GM18951 (cell line): ENCODE measurements at regions not wholly inside any gene's neighbourhood (a gene's known extent, or its start where the extent isn't known, plus 50 kb on each side); places are given as distances from the start of the nearest gene placed in this dataset.
"Not testable (repeated sequence)": the region's sequence is repeated elsewhere in the genome, so short reads cannot be mapped to it uniquely, and the experiment has no call there.

Source experiments
- POLR2A ChIP-seq: IDR thresholded peaks from 4 replicates; pipeline ENCODE4 v1.6.1; 2011; ENCODE audit warnings: mild to moderate bottlenecking; ENCODE audit not compliant: insufficient read length, insufficient read depth; ENCODE audit errors: extremely low read depth
- in situ Hi-C: fragments of 300-500 bp; cut with MboI; formaldehyde crosslinking; loops from one replicate; pipeline ENCODE4 v1.12.0; 2022; ENCODE audit warnings: low sequenced_read_pairs, mixed read lengths, inconsistent platforms; ENCODE audit not compliant: unreplicated experiment

DNA sequence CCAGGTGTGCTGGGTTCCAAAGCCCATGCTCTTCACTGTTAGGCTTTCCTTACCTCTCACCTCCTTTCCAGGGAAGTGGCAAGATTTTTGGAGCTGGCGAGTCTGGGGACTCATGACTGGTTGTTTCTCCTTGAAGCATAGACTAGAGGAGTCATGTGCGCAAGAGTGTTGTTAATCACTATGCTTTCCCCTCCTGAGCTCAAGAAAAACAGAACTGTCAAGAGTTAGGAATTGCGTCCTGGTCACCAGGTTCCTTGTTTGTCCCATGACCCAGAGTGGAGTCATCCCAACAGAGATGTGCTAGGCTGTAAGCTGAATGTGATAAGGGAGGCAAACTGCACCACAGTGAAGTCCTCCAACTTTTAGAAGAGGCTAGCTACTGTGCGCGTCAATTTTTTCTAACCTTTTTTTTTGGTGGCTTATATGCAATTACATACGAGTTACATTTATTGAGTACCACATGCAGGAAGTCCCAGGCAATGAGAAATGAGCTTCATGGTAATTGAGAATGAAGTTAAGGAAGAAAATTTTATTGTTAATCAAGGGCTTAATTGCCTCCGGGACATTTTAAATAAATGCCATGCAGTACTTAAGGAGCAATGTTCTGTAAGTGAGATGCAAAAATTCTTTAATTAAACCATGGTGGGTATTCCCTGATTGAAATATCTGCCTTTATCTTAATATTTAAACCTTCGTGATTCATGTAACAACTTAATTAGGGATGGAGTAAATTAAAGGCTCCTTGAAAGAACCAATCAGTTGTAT is 233.9 kb downstream of the ZIC5 start:
- TF ChIP-seq POLR2A = no peak
- in situ Hi-C loops = no loop called here

DNA sequence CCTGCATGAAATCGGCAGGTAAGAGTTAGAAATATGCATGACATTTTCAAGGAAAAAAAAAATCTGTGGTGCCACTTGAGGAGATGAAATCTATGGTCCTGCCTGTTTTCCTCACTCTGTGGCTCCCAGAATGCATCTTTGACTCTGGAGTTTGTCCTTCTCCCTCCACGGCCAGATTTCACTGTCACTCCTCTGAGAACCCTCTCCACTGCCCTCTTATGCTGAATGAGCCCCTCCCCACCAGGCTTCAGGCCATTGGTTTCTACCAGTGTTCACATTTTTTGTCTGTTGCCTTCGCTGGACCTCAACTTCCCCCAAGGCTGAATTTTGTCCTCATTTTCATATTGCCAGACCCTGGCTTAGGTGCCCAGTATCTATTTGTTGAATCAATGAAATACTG is 235.0 kb downstream of the ZIC5 start:
- TF ChIP-seq POLR2A = no peak
- in situ Hi-C loops = no loop called here

DNA sequence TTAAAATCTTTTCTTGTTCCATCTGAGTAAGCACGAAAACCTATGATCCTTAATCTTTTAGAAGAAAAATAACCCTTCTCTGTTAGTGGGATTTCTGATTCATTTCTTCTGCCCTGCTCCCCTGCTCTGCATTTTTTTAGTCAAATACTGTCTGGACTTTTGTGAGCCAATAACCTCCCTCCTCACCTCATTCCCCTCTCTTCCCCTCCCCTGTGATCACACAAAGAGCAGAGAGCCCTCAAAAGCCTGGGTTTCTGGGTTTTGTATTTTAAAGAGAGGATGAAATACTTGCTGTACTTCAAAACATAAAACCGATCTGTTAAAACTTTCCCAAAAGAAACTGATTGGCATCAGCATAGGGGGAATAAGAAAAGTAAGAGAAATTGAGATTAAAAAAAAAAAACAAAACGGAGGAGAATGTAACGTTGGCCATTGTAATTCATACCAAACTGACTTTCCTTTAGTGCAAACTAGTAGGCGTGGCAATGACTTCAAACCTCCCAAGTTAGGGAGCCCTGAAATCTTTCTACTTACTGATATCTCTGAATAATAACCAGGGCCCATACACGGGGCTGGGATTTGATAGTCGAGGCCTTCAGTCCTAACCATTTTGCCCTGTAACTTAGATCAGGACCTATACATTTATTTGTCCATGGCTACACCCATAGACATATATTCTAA is 232.9 kb downstream of the TM9SF2 start:
- no peak for TF ChIP-seq POLR2A
- in situ Hi-C loops = no loop called here

DNA sequence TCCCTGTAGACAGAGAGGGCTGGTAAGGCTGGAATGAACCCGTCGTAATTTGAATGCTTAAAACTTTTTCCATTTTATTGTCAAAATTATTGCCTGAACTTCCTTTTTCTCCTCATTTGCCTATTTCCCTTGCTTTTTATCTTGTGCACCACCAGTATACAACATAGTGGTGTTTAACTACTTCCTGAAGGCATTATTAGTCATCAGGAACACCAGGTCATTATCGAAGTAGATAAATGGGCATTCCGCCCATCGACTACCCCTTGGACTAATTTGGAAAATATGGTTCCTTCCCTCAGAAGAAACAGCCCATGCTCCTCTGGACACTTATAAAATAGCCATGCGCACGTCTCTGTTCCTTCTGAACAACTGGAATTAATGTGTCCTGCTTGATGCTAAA is 232.1 kb downstream of the TM9SF2 start:
- in situ Hi-C loops = no loop called here
- no peak for TF ChIP-seq POLR2A

DNA sequence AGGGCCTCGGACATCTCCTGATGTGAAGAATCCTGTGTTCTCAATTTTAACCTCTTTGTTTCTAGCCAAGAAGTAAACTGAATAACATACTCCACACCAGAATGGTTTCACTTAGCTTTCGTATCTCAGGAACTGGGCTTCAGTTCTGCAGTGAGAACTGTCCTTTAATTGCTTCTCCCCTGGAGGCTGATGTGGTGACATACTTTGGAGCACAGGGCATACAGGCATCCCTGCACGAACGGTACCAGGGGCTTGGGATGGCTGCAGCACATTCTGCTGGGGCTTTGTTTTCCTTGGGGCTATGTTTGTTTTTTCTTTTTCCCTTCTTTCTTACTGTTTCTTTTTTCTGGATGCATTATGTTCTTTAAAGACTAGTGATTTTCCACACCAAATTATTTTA is 230.5 kb downstream of the TM9SF2 start:
- in situ Hi-C loops = no loop called here
- TF ChIP-seq POLR2A = no peak

DNA sequence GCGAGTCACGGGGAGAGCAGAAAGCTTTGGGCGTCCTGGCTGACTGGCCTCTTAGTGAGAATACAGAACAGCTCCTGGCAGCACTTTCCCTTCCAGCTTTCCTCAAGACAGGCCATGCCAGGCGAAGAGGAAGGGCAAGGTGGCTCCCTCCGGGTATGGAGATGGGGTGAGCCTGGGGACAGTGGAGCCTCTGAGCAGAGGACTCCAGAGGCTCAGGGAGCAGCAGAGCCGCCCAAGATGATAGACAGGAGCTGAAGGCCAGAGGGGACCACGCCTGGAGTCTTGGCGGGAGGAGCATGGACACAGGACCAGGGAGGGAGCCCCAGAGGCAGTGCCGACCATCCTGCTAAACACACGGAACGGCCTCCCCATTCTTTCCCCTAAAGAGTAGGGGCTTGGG is 229.1 kb downstream of the TM9SF2 start:
- in situ Hi-C loops = no loop called here
- TF ChIP-seq POLR2A = no peak

DNA sequence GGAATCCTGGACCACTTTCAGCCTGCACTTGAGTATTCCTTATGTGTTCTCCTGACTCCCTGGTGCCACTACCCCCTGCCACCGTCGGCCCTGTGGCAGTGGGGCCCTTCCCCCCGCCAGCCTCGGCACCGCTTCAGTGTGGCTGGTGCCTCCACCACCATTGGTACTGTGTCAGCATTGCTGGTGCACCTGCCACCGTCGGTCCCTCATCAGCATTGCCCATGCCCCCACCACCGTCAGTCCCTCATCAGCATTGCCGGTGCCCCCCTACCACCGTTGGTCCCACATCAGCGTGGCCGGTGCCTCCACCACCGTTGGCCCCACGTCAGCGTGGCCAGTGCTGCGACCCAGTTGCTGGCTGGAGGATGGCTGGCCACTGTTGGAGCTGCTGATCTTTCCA is 228.5 kb downstream of the TM9SF2 start:
- in situ Hi-C loops = no loop called here
- TF ChIP-seq POLR2A = no peak

DNA sequence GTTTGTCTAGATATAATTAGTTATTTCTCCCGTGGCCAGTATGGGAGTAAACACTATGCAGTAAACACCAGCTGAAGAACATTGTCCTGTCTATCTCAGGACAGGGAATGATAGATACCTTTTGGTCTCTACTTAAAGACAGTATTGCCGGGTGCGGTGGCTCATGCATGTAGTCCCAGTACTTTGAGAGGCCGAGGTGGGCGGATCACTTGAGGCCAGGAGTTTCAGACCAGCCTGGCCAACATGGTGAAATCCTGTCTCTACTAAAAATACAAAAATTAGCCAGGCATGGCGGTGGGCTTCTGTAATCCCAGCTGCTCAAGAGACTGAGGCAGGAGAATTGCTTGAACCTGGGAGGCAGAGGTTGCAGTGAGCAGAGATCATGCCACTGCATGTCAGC is 226.4 kb downstream of the TM9SF2 start:
- in situ Hi-C loops = not testable (repeated sequence)

DNA sequence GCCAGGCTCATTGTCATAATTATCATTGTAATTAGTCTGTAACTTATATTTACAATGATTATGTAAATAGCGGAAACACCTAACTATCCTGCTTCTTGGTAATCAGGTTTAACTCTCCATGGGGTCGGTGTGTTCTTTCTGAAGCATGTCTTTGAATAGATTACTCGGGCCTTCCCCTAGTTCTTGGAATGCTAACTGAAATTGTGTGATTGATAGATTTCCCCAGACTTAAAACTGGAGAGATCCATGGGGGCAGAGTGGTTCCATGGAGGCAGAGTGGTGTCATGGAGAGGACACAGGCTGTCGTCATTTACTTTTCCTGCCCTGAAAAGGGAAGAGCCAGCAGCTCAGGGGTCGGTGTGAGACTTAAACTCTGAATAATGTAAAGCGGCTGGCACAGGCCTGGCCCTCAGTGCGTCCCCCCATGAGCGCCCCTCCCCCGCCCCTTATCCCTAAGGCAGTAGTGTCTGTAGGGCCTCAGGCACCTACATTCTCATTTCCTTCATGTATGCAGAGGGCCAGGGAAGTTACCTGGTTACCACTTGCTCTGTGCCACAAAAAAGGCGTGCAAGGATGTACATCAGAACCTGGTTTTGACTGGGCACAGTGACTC is 225.1 kb downstream of the TM9SF2 start:
- TF ChIP-seq POLR2A = no peak
- in situ Hi-C loops = no loop called here

DNA sequence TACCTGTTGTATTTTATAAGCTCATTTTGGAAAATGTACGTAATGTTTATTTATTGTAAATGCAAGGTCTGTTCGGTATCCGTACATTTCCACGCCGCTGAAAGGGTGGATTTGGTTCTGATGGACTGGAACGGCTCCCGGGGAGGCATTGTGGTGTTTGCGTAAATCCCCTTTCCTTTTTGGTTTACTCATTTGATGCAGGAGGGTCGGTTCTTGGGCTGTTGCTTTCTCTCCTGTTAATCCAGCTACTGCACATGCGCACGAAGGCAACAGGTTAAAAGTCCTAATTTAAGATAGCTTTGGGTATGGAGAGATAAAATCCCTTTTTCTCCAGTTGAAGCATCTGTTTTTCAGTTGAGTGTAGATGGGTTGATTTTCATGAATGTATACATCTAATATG is 224.4 kb downstream of the TM9SF2 start:
- in situ Hi-C loops = no loop called here
- TF ChIP-seq POLR2A = no peak

DNA sequence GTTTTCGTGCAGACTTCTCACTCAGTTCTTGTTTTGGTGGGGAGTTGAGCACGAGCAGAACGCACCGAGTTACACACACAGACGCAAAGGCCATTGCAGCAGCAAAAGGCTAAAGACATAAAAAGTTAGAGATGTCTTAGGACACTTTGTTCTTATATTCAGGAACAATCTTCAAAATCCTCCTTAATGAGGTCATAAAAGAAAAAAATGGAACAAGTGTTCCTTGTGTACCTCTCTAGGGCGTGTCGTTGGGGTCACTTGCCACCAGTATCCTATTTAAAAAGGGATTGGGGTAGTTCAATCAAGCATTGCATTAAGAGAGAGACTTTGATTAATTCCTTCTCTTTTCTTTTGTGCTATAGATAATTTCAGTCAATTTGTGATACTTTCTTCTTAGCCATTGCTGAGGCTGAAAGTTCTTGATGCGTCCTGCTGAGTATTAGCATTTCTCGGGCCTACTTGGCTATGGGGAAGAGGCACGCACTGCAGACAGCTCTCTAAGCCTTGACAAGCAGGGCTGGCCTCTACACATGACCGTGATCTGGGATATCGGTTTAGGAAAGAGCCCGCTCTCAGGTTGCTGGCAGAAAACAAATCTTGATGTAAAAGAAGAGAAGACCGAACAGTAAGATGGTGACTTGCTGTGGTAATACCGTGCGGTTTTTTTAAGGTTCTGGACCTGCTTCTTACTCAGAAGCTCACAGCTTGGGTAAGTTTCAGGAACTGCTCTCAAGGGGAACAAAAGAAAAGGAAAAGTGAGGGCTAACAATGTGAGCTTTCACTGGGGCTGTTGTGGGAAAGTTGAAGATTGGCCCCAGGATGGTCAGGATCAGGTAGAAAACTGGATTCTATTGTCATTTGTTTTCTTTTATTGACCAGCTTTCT is 223.6 kb downstream of the TM9SF2 start:
- in situ Hi-C loops = no loop called here

DNA sequence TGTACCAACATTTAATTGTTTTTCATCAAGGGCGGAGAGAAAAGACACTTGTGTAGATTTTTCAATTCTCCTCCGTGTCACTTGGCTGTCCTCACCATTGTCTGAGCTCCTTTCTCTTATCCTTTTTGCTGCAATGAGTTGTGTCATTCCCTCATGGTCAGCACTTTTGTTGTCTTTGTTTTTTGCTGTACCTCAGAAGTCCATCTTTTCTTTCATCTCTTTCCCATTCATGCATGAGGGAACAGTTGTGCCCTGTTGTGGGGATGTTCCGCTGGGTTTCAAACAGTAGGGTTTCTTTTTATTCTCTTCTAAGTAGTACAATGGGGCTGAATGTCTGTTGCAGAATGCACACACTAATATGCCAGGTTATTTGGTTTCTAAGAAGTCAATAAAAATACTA is 222.6 kb downstream of the TM9SF2 start:
- no peak for TF ChIP-seq POLR2A
- in situ Hi-C loops = no loop called here

More for the DNA sequence above, 223.6 kb downstream of the TM9SF2 start:
- TF ChIP-seq POLR2A = no peak

DNA sequence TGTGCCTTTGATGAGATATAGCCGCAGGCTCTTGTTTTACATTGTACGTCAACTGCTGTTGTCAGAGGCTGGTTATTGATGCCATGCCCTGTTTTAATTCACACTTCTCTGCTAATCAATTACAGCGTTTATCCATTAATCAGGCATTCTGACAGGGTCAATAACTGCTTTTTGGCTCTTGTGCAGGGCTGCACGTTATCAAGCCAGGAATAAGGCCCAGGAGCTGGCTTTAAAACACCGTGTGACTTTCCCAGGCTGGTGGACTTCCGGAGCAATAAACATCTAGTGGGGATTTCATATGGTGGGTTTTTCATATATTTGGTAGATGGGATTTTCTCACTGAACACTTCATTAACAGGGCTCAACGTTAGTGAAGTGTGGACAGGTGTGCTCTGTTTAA is 221.7 kb downstream of the TM9SF2 start:
- in situ Hi-C loops = no loop called here

More for the DNA sequence above, 221.7 kb downstream of the TM9SF2 start:
- no peak for TF ChIP-seq POLR2A
